ENCODE measurements at regions not wholly inside any gene's neighbourhood (a gene's known extent, or its start where the extent isn't known, plus 50 kb on each side); places are given as distances from the start of the nearest gene placed in this dataset.

DNA sequence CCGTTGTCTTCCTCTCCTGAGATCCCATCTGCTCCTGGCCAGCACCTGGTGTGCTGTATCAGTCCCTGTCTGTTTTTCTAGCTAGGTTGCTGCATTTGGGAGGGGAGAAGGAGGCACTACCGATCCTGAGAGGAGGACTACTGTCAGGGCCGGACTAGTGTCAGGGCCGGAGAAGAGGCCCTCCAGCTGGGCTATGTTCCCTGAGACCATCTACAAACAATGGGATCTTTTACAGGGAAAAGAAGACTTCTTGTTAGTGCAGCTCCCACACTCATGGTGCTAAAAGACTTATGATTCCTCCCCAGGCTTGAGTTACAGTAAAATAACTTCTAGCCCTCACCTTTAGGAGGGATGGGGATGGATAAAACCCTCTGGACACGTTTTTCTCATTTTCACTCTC lies 141.0 kb upstream of the TNR start:
- Mint-ChIP-seq H3K36me3 (ENCODE audit: unreplicated experiment) (no peaks in the 10 kb centered on the region), H3K9me3 (ENCODE audit: unreplicated experiment) (no peaks in the 10 kb centered on the region), H3K4me3 (ENCODE audit: unreplicated experiment) (no peak overlapping the region), H3K27me3 (ENCODE audit: unreplicated experiment) (no peaks in the 10 kb centered on the region), H3K4me1 (ENCODE audit: unreplicated experiment) (peaks cover 9% of the 10 kb centered on the region), H3K27ac (ENCODE audit: unreplicated experiment) (no peak overlapping the region)
- TF ChIP-seq, protein P1, sequence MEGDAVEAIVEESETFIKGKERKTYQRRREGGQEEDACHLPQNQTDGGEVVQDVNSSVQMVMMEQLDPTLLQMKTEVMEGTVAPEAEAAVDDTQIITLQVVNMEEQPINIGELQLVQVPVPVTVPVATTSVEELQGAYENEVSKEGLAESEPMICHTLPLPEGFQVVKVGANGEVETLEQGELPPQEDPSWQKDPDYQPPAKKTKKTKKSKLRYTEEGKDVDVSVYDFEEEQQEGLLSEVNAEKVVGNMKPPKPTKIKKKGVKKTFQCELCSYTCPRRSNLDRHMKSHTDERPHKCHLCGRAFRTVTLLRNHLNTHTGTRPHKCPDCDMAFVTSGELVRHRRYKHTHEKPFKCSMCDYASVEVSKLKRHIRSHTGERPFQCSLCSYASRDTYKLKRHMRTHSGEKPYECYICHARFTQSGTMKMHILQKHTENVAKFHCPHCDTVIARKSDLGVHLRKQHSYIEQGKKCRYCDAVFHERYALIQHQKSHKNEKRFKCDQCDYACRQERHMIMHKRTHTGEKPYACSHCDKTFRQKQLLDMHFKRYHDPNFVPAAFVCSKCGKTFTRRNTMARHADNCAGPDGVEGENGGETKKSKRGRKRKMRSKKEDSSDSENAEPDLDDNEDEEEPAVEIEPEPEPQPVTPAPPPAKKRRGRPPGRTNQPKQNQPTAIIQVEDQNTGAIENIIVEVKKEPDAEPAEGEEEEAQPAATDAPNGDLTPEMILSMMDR (IDR thresholded peaks at IDR 0.05) = no peak
- DNase-seq (ENCODE audit: extremely low spot score, unreplicated experiment) = no peak

DNA sequence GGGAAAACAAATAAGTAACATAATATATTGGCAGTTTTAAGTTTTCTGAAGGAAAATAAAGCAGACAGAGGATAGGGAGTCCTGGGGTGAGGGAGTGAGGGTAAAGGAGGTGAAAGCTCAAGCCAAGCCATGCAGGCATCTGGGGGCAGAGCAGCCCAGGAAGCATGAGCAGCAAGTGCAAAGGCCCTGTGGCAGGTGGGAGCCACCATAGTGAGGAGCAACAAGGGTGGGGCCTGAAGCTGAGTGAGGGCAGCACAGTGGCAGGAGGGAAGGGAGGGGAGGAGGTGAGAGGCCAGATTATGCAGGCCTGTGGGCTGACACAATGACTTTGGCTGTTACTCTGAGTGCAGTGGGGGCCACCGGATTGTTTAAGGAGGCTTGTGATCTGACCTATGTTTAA lies 138.8 kb upstream of the TNR start:
- no peak for DNase-seq (ENCODE audit: extremely low spot score, unreplicated experiment)
- TF ChIP-seq, protein P1 (IDR thresholded peaks at IDR 0.05) = no peak
- H3K4me3 Mint-ChIP-seq (ENCODE audit: unreplicated experiment) = no peak overlapping the region
- no peaks in the 10 kb centered on the region for H3K27me3 Mint-ChIP-seq (ENCODE audit: unreplicated experiment)
- no peaks in the 10 kb centered on the region for H3K36me3 Mint-ChIP-seq (ENCODE audit: unreplicated experiment)
- H3K9me3 Mint-ChIP-seq (ENCODE audit: unreplicated experiment) = no peaks in the 10 kb centered on the region
- peaks cover 6% of the 10 kb centered on the region for H3K4me1 Mint-ChIP-seq (ENCODE audit: unreplicated experiment)
- no peak overlapping the region for H3K27ac Mint-ChIP-seq (ENCODE audit: unreplicated experiment)

DNA sequence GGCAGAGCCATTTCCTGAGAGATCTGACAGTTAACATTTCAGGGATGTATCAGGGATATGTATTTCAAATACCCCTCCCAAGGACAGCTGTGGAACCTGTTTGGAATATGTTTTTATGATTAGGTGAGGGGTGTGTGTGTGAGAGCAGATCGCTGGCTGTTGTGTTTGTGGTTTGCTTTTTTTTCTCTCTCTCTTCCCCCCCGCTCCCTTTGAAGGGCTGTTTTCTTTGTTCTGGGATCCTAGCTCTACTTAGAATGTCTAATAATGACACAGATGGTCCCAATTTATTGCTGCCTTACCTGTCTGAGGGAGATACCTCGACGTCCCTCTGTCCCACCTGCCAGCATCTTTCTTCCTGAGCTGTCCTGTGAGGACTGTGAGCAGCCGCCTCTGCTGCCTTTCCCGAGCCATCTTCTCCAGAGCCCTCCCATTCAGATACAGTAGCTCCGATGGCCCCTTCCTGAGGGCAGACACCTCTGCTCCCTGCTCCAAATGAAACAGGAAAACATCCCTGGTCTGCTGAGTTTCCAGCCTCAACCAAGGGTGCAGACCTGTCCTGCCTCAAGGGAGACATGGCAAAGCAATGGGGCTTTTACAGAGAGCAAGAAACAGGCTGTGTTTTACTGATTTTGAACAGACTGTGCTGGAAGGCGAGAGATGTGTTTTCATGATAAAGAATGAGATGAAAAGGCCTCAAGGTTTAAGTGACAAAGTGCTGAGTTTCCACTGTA lies 138.0 kb upstream of the TNR start:
- no peaks in the 10 kb centered on the region for H3K27me3 Mint-ChIP-seq (ENCODE audit: unreplicated experiment)
- no peak overlapping the region for H3K4me3 Mint-ChIP-seq (ENCODE audit: unreplicated experiment)

DNA sequence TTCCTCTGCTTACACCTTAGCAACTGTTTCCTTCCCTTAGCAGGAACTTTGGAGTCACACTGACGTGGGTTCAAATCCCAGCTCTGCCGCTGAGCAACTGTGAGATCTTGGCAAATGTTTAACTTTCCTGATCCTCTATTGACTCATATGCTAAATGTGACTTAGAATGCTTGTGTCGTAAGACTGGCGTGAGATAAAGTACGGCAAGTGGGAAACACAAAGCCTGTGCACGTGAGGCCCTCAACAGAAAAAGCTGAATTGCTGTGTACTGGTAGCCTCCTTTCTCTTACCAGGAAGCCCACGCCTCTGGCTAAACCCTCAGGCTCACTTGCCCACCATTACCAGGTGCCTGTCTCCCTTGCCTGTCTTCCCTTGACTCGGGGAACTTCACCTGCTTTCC lies 135.4 kb upstream of the TNR start:
- Mint-ChIP-seq H3K4me3 (ENCODE audit: unreplicated experiment) (no peak overlapping the region), H3K27ac (ENCODE audit: unreplicated experiment) (no peak overlapping the region), H3K4me1 (ENCODE audit: unreplicated experiment) (no peaks in the 10 kb centered on the region), H3K36me3 (ENCODE audit: unreplicated experiment) (no peaks in the 10 kb centered on the region), H3K27me3 (ENCODE audit: unreplicated experiment) (no peaks in the 10 kb centered on the region), H3K9me3 (ENCODE audit: unreplicated experiment) (no peaks in the 10 kb centered on the region)
- TF ChIP-seq, protein P1 (IDR thresholded peaks at IDR 0.05) = no peak
- no peak for DNase-seq (ENCODE audit: extremely low spot score, unreplicated experiment)

More for the DNA sequence above, 138.0 kb upstream of the TNR start:
- Mint-ChIP-seq H3K4me1 (ENCODE audit: unreplicated experiment) (peaks cover 6% of the 10 kb centered on the region), H3K27ac (ENCODE audit: unreplicated experiment) (no peak overlapping the region), H3K36me3 (ENCODE audit: unreplicated experiment) (no peaks in the 10 kb centered on the region), H3K9me3 (ENCODE audit: unreplicated experiment) (no peaks in the 10 kb centered on the region)
- DNase-seq (ENCODE audit: extremely low spot score, unreplicated experiment) = no peak
- TF ChIP-seq, protein P1 (IDR thresholded peaks at IDR 0.05) = no peak

DNA sequence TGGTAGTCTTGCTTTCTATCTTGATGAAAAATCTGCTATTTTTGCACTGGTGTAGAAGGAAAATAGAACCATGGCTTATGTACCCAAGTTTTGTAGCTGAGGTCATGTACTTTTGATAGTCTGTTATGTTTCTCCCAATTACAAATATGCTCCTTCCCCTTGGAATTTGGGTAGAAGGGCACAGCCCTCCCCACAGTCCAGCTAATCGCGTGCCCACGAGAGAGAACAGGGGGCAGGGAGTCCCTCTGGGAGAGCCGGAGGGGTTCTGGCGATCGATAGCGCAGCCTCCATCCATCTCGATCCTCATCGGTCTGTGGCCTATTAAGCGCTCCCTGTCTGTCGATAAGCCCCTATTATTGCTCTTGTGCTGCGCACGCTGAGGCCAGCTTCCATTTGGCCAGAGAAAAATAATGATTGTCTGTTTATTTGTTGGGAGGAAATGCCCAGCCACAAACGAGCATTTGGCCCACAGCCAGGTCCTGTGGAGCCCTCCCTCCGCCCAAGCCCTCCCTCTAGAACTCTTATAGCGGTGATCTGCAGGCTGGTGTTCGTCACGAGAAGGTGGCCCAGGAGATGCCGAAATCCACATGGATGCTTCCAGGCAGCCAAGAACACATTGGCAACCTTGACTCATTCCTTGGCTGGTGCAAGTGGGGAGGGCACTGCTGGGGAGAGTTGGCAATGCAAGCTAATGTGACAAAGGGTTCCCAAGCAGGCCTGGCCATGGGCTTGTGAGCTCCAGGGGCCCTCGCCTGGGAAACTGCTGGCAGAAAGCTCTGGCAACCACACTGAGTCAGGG lies 134.7 kb upstream of the TNR start:
- no peak overlapping the region for H3K27ac Mint-ChIP-seq (ENCODE audit: unreplicated experiment)
- DNase-seq (ENCODE audit: extremely low spot score, unreplicated experiment) = no peak
- TF ChIP-seq, protein P1 (IDR thresholded peaks at IDR 0.05) = no peak
- H3K27me3 Mint-ChIP-seq (ENCODE audit: unreplicated experiment) = no peaks in the 10 kb centered on the region
- no peaks in the 10 kb centered on the region for H3K36me3 Mint-ChIP-seq (ENCODE audit: unreplicated experiment)
- no peak overlapping the region for H3K4me3 Mint-ChIP-seq (ENCODE audit: unreplicated experiment)
- H3K9me3 Mint-ChIP-seq (ENCODE audit: unreplicated experiment) = no peaks in the 10 kb centered on the region
- H3K4me1 Mint-ChIP-seq (ENCODE audit: unreplicated experiment) = no peaks in the 10 kb centered on the region

All from osteocyte (in vitro differentiated cells).